ENCODE measurements at regions not wholly inside any gene's neighbourhood (a gene's known extent, or its start where the extent isn't known, plus 50 kb on each side); places are given as distances from the start of the nearest gene placed in this dataset.

DNA sequence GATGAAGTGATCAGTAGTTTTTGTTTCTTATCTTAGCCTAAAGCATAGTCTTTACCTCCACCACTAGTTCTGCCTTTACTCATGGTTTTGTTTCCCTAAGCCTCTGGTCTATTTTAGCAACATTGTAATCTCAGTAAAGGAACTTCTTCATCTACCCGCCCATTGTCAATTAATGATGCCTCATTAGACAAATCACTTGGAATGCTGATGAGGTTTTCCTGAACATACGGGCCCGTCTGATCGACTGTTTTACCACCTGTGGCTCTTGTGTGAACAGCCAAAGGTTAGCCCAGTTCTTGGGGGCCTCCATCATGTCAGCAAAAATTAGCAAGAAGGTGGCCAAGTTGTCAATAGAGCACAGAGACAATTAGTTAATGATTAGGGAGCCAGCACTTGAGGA is 470.1 kb upstream of the ARRDC4 start:
- TF ChIP-seq, protein P1, sequence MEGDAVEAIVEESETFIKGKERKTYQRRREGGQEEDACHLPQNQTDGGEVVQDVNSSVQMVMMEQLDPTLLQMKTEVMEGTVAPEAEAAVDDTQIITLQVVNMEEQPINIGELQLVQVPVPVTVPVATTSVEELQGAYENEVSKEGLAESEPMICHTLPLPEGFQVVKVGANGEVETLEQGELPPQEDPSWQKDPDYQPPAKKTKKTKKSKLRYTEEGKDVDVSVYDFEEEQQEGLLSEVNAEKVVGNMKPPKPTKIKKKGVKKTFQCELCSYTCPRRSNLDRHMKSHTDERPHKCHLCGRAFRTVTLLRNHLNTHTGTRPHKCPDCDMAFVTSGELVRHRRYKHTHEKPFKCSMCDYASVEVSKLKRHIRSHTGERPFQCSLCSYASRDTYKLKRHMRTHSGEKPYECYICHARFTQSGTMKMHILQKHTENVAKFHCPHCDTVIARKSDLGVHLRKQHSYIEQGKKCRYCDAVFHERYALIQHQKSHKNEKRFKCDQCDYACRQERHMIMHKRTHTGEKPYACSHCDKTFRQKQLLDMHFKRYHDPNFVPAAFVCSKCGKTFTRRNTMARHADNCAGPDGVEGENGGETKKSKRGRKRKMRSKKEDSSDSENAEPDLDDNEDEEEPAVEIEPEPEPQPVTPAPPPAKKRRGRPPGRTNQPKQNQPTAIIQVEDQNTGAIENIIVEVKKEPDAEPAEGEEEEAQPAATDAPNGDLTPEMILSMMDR (IDR thresholded peaks at IDR 0.05; ENCODE audit: borderline replicate concordance, extremely low read depth, low read length, poor library complexity, severe bottlenecking), result no peak
- TF ChIP-seq EZH2 (IDR thresholded peaks at IDR 0.05; ENCODE audit: borderline replicate concordance, low read depth, low read length, severe bottlenecking), result no peak
